Stimulated activated CD8-positive, alpha-beta memory T cell treated with anti-CD3 and anti-CD28 coated beads, Interleukin-7, amount 100 ng/mL, for 4 hours (primary cell): ENCODE measurements at regions not wholly inside any gene's neighbourhood (a gene's known extent, or its start where the extent isn't known, plus 50 kb on each side); places are given as distances from the start of the nearest gene placed in this dataset.
"Not testable (repeated sequence)": the region's sequence is repeated elsewhere in the genome, so short reads cannot be mapped to it uniquely, and the experiment has no call there.

Experiments
- DNase-seq, 2 donors: peaks; one replicate each; pipeline ENCODE4 v3.0.0-alpha.2; 2020; ENCODE audit warnings: low read depth in 2 of 2

DNA sequence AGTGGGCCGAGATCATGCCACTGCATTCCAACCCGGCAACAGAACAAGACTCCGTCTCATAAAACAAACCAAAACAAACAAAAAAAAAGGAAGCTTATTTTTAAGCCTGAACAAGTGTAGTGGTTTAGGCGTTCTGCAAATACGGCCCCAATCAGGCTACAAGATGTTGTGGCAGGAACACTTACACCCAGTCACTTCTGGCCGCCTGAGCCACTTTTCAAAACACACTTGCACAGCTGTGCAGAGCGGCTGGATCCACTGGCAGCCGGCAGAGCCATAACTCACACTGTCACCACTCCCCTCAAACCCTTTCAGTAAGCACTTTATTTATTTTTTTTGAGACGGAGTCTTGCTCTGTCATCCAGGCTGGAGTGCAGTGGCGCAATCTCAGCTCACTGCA is 81.0 kb upstream of the FRG2C start:
- DNase-seq: not testable (repeated sequence)

DNA sequence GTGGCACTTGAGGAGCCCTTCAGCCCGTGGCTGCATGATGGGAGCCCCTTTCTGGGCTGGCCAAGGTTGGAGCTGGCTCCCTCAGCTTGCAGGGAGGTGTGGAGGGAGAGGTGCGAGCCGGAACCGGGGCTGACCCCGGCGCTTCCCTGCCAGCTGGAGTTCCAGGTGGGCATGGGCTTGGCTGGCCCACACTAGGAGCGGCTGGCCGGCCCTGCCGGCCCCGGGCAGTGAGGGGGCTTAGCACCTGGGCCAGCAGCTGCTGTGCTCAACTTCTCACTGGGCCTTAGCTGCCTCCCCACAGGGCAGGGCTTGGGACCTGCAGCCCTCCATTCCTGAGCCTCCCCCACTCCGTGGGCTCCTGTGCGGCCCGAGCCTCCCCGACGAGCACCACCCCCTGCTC is 76.4 kb upstream of the FRG2C start:
- DNase-seq: not testable (repeated sequence)

DNA sequence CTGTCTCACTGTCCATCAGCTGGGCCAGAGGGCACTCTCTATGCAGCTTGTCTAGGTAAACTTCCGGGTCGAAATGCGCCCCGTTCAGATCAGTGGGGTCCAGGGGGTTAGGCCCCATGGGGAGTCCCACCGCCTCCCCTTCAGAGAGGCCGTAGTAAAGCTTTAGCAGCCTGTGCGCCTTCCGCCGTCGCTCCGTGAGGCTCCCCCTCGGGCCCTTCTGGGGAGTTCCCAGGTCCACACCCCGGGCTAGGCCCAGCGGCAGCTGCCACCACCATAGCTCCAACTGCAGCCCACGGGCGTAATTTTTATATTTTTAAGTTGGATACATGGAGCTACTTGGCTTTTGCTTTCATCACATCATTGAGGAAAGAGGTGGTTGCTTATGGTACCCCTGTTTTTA is 73.7 kb upstream of the FRG2C start:
- DNase-seq: not testable (repeated sequence)

DNA sequence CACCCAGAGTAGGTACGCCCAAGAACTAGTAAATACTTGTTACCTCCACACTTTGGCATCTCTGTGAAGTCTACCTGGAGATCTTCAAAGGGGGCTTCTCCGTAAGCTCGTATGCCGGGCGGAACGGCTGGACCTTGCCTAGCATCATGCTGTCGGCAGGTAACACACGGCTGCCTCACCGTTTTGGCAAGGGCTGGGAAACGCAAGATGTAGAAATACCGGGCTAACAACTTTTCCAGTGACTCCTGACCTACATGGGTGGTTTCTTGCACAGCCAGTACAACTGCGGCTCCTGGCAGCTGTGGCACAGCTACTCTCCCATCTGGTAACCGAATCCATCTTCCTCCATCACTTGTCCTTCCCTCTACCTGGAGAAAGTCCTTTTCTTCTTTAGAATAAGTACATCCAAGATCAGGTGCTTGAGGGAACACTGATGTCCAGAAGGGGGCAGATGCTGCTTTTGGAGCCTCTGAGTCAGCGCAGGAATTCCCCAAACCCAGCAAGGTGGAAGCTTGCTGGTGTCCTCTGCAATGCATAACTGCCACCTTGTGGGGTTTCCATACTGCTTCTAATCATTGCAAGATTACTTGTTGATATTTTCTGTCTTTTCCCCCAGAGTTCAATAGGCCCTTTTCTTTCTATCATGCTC is 59.7 kb upstream of the FRG2C start:
- not testable (repeated sequence) for DNase-seq

DNA sequence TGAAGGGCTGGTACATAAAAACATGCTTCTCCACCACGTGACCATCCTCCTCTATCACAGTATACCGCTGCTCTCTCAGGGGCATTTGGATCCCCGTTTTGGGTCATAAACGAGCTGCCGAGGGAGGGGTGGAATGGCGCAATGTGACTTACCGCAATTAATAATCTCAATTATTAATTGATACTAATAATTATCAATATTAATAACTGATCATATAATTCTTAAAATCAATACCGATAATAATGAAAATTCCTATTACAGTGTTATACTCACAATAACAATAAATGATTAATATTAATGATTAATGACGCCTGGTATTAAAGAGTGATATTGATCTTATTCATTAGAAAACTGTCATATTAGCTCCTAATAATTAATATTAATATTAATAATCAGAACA is 56.1 kb upstream of the FRG2C start:
- not testable (repeated sequence) for DNase-seq

DNA sequence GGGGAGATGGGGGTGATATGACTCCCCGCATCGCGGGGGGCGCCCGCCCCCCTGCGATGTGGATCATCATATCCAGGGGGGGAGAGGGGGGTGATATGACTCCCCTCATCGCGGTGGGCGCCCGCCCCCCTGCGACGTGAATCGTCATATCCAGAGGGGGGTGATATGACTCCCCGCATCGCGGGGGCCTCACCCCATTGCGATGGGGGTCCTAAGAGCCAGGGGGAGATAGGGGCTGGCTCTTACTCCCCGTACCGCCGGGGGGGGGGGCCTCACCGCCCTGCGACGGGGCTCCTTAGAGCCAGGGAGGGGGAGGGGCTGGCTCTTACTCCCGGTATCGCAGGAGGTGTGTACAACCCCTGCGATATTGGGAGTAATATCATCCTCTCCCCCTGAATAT is 54.5 kb upstream of the FRG2C start:
- DNase-seq: not testable (repeated sequence)

DNA sequence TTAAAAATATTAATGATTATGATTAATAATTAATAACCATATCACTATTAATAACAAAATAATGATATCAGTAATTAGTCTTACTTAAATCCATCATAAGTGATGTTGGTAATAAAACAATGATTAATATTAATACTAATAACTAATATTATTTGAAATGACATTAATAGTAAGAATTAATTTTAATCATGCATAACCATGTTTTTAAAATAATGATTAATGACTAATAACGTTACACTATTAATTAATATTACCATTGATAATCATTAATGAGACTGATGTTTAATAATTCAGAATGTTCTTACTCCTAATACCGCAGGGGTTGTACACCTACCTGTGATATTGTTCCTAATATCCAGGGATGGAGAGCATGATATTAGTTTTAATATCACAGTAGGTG is 53.4 kb upstream of the FRG2C start:
- DNase-seq: no peak

DNA sequence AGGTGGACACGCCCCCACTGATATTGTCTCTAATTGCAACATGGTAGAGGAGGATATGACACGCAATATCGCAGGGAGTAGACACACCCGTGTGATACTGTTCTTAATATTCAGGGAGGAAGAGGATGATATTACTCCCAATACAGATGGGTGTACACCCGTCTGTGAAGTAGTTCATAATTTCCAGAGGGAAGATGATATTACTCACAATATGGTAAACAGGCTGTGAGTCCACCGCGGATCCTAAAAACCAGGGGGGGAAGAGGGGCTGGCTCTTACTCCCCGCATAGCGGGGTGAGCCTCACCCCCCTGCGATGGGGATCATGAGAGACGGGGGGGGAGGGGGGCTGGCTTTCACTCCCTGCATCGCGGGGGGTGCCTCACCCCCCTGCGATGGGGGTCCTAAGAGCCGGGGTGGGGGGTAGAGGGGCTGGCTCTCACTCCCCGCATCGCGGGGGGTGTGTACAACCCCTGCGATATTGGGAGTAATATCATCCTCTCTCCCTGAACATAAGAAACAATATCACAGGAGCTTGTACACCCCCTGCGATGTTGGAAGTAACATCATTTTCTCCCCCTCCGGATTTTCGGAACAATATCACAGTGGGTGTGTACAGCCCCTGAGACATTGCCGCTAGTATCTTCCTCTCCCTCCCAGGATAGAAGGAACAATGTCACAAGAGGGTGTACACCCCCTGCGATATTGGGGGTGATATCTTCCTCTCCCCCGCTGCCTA is 52.2 kb upstream of the FRG2C start:
- DNase-seq: not testable (repeated sequence)
